Colonic mucosa (tissue), 4 donors: ENCODE measurements at regions not wholly inside any gene's neighbourhood (a gene's known extent, or its start where the extent isn't known, plus 50 kb on each side); places are given as distances from the start of the nearest gene placed in this dataset.

Experiments used
- DNase-seq: peaks from one replicate; pipeline ENCODE4 v3.0.0-alpha.2; 2020
- H3K27ac ChIP-seq: fragments of 200-600 bp; one replicate; pipeline ENCODE4 v1.8.0; 2021
- H3K27me3 ChIP-seq: fragments of 200-600 bp; one replicate; pipeline ENCODE4 v1.8.0; 2021
- H3K36me3 ChIP-seq: fragments of 200-600 bp; one replicate; pipeline ENCODE4 v1.8.0; 2021
- H3K4me1 ChIP-seq: fragments of 200-600 bp; one replicate; pipeline ENCODE4 v1.8.0; 2021; ENCODE audit warnings: mild to moderate bottlenecking
- H3K4me3 ChIP-seq: fragments of 200-600 bp; one replicate; pipeline ENCODE4 v1.8.0; 2021
- H3K9ac ChIP-seq, 2 donors: one replicate each; pipeline ENCODE4 v1.7.0; 2013; ENCODE audit warnings: control low read depth in 2 of 2, low read depth in 2 of 2, low read length in 2 of 2
- H3K9me3 ChIP-seq: fragments of 200-600 bp; one replicate; pipeline ENCODE4 v1.8.0; 2021
- intact Hi-C: fragments of 100-400 bp; cut with DNase I; formaldehyde crosslinking; loops from one replicate; pipeline ENCODE4 v1.14.1; 2022
- TF ChIP-seq, protein P1 (sequence below): fragments of 200-600 bp; IDR thresholded peaks from one replicate; pipeline ENCODE4 v1.8.0; 2022; ENCODE audit warnings: antibody characterized with exemption, mild to moderate bottlenecking
- donor health status: healthy.
- donor health status: DM: no; HTN: no; CAD: no.
- donor health status: DM: no; HTN: no; CAD: no.

DNA sequence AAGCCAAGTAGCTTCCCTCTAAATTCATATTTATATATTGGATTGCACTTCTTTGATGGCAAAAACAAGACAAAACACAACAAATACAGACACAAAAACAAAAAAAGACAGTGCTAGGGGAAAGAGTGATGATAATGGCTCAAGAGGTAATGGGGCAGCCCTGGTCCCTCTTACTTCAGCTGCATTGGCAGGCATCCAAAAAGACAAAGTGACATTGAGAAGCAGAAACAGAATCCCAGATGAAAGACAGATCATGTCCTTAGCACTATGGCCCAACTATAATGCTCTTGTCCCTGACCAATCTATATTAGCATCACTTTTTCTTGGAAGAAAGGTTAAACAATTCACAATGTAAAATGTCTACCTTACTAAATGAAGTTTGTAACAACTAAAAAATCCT, 76.2 kb downstream of the GPR85 start:
- Histone ChIP-seq H3K4me1 (no peaks in the 10 kb centered on the region), H3K9me3 (no peaks in the 10 kb centered on the region), H3K27ac (no peak overlapping the region), H3K4me3 (no peak overlapping the region), H3K36me3 (no peaks in the 10 kb centered on the region), H3K27me3 (no peaks in the 10 kb centered on the region), H3K9ac (no peak overlapping the region)
- DNase-seq = no peak
- intact Hi-C loops = loop anchor here (10.0 kb wide), 1 partner anchor 404 kb away; no protein-coding TSS in a partner anchor
- TF ChIP-seq, protein P1, sequence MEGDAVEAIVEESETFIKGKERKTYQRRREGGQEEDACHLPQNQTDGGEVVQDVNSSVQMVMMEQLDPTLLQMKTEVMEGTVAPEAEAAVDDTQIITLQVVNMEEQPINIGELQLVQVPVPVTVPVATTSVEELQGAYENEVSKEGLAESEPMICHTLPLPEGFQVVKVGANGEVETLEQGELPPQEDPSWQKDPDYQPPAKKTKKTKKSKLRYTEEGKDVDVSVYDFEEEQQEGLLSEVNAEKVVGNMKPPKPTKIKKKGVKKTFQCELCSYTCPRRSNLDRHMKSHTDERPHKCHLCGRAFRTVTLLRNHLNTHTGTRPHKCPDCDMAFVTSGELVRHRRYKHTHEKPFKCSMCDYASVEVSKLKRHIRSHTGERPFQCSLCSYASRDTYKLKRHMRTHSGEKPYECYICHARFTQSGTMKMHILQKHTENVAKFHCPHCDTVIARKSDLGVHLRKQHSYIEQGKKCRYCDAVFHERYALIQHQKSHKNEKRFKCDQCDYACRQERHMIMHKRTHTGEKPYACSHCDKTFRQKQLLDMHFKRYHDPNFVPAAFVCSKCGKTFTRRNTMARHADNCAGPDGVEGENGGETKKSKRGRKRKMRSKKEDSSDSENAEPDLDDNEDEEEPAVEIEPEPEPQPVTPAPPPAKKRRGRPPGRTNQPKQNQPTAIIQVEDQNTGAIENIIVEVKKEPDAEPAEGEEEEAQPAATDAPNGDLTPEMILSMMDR = no peak

DNA sequence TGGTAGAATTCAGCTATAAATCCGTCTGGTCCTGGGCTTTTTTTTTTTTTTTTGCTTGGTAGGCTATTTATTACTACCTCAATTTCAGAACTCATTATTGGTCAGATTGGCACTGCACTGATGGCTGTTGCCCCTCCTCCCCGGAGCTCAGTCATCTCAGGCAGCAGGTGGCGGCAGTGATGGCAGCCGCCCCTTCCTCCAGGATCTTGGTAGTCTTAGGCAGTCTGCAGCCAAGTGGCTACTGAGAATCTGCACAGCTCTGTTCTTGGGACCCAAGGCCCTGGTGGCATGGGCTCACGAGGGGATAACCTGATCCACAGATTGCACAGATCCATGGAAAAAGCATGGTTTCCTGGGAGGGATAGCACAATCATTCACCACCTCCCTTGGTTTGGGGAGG, 77.9 kb downstream of the GPR85 start:
- Histone ChIP-seq H3K4me3 (no peak overlapping the region), H3K27ac (no peak overlapping the region), H3K27me3 (no peaks in the 10 kb centered on the region), H3K36me3 (no peaks in the 10 kb centered on the region), H3K4me1 (no peaks in the 10 kb centered on the region), H3K9ac (no peak overlapping the region), H3K9me3 (no peaks in the 10 kb centered on the region)
- DNase-seq = no peak
- intact Hi-C loops = no loop called here
- TF ChIP-seq, protein P1 = no peak

DNA sequence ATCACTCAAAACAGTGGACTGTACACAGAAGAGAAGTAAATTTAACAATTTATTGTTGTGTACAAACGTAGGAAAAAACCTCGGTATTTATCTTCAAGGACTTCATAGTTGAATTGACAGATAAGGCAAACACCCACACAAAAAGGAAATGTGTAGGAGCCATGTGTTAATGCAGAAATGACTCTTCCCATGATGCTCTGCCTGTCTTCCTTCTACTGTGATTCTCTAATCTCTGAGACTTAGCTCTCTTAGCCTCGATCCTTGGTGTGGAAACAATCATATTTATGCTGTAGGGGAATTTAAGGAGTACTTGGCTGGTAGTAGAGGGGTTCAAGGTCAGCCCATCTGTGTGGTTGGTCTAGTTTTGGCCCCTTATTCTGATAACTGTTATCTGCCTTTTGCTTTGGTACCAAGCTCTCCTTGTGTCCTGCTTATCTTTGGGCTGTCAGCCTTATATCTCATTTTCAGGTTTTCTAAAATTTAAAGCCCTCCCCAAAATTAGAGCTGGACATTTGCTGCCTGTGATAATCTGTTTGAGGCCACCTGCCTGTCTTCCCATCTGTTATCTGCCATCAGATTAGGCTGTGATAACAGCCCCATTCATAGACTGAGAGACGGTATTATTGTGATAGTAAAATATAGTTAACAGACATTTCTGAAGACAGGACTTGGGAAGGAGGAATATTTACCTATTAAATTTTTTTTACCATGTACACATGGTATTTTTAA, 81.7 kb downstream of the GPR85 start:
- H3K4me1 ChIP-seq = no peaks in the 10 kb centered on the region
- TF ChIP-seq, protein P1 = no peak
- H3K36me3 ChIP-seq = no peaks in the 10 kb centered on the region
- H3K4me3 ChIP-seq = no peak overlapping the region
- no peaks in the 10 kb centered on the region for H3K27me3 ChIP-seq
- H3K9ac ChIP-seq = no peak overlapping the region
- H3K9me3 ChIP-seq = no peaks in the 10 kb centered on the region
- DNase-seq = no peak
- H3K27ac ChIP-seq = no peak overlapping the region
- intact Hi-C loops = no loop called here

DNA sequence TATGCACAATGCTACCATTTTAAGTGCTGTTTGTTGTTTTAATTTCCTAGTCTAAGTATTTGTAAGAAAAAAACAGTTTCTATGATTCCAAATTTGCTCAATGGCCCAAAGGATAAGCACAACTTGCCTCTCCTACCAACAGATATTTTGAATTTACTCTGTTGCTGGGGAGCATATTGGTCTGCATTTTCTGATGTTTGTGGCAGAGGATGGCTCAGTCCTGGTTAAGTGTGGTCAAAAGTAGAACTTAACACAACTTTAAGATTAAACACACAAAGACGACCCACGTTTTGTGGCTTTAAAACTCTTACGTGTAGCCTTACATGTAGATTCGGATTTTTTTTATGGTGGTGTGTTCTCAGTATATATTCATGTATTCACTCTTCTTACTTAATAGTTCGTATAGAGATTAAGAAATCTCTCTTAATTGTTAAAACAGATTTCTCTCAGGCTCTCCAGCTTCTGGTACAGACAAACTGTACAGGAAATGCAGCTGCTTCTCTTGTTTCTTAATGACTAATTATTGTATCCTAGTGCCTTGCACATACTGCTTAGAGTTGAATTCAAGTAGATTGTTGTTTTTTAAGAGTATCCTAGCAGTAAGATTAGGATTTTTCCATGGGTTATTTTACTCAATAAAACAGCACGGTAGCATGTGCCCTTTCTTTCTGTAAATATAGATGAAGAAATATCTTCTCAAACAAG, 86.2 kb downstream of the GPR85 start:
- Histone ChIP-seq H3K9me3 (no peaks in the 10 kb centered on the region), H3K36me3 (no peaks in the 10 kb centered on the region), H3K27ac (no peak overlapping the region), H3K9ac (no peak overlapping the region), H3K4me3 (no peak overlapping the region), H3K27me3 (no peaks in the 10 kb centered on the region), H3K4me1 (no peaks in the 10 kb centered on the region)
- intact Hi-C loops = no loop called here
- DNase-seq = no peak
- TF ChIP-seq, protein P1 = no peak

DNA sequence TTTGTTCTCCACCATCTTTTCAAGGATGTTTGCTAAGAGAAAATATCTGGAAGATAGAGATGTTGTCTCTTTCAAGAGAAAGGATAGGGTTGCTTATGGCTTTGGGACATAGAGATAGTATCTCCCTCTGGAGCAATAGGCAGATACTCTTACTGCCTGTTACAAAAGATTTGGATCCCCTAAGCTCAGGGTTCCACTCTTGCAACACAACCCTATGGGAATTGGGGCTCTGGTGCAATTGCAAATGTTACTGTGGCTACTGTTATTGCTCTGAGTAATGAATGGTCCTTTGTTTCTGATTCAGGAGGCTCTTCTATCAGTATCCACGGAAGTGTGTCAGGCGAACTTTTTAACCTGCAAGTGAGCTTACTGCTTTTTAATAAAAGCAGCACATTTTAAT, 88.8 kb downstream of the GPR85 start:
- intact Hi-C loops = no loop called here
- TF ChIP-seq, protein P1 = no peak
- Histone ChIP-seq H3K27ac (no peak overlapping the region), H3K9ac (no peak overlapping the region), H3K27me3 (no peaks in the 10 kb centered on the region), H3K4me3 (no peak overlapping the region), H3K9me3 (no peaks in the 10 kb centered on the region), H3K36me3 (no peaks in the 10 kb centered on the region), H3K4me1 (no peaks in the 10 kb centered on the region)
- DNase-seq = no peak
